ENCODE measurements at regions not wholly inside any gene's neighbourhood (a gene's known extent, or its start where the extent isn't known, plus 50 kb on each side); places are given as distances from the start of the nearest gene placed in this dataset.
A peak's percentile ranks its signal among the peaks of the same experiment; 100 is the strongest.

DNA sequence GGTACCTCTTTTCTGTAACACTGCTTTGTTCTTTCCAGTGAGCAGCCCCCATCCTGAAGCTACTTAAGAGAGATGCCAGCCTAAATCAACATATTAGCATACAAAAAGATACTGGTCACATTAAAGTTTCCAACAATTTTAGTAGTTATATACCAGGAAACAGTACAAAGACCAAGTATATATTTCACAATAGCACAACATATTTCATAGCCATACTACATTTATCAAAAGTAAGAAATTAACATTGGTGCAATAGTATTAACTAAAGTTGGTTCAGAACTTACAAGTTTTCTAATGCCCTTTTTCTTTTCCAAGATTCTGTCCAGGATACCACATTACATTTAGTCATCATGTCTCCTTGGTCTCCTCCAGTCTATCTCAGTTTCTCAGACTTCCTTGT, 641.0 kb upstream of the GJE1 start:
- no peaks in the 10 kb centered on the region for H3K4me1 ChIP-seq
- no peaks in the 10 kb centered on the region for H3K27me3 ChIP-seq

DNA sequence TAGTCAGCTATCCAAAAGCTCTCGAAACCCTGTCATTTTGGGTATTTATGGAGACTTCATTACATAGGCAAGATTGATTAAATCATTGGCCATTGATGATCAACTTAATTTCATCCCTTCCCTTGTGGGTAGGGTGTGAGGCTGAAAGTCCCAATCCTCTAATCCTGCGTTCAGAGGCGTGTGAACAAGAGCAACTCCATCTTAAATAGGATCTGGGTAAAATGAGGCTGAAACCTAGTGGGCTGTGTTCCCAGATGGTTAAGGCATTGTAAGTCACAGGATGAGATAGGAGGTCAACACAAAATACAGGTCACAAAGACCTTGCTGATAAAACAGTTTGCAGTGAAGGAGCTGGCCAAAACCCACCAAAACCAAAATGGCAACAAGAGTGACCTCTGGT, 641.7 kb upstream of the GJE1 start:
- Histone ChIP-seq H3K4me1 (no peaks in the 10 kb centered on the region), H3K4me3 (no peak overlapping the region)

More for the DNA sequence above, 641.0 kb upstream of the GJE1 start:
- H3K4me3 ChIP-seq, result no peak overlapping the region
- no peaks in the 10 kb centered on the region for H3K9me3 ChIP-seq (replicated peaks)
- H3K36me3 ChIP-seq, result no peaks in the 10 kb centered on the region
- DNase-seq, result no peak
- no peak overlapping the region for H3K27ac ChIP-seq

DNA sequence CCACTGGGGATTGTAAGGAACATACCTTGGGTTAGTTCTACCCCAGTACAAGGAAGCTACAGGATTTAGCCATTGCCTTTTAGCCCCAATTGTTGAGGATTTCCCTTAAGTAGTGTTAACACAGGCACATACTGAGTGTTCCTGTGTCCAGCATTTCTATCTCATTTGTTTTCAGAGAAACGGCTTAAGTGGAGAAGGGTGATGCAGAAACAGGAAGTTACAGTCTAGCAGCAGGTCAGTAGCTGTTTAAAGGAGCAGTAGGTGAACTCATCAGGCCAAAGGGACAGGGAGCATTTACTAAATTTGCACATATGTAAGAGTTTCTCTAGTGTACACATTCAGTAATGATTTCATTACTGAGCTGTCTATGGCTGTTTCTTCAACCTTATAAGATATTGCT, 644.2 kb upstream of the GJE1 start:
- no peak overlapping the region for H3K27ac ChIP-seq

More for the DNA sequence above, 641.7 kb upstream of the GJE1 start:
- Histone ChIP-seq H3K27ac (no peak overlapping the region), H3K9me3 (replicated peaks) (no peaks in the 10 kb centered on the region), H3K27me3 (no peaks in the 10 kb centered on the region), H3K36me3 (no peaks in the 10 kb centered on the region)
- no peak for DNase-seq

DNA sequence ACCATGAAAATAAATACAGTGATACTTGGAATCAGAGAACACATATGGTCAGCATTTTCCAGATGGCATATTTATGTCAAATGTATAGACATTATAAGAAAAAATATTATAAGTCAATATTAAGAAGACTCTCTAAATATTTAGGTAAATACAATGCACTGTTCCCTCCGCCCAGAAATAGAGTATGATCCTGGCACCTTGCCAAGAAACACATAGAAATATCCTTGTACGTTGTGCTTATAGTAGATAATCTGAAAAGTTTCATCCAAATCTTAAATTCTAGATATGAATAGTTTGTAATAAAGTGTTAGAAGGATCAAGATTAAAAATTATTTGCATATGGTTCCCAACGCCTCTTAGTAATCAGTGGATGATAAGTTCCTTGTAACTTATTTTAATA, 645.8 kb upstream of the GJE1 start:
- no peaks in the 10 kb centered on the region for H3K27me3 ChIP-seq
- no peak for DNase-seq
- H3K27ac ChIP-seq, result no peak overlapping the region
- H3K36me3 ChIP-seq, result no peaks in the 10 kb centered on the region
- H3K4me3 ChIP-seq, result no peak overlapping the region
- peaks cover 7% of the 10 kb centered on the region for H3K4me1 ChIP-seq
- no peaks in the 10 kb centered on the region for H3K9me3 ChIP-seq (replicated peaks)

More for the DNA sequence above, 644.2 kb upstream of the GJE1 start:
- Histone ChIP-seq H3K4me1 (peaks cover 2% of the 10 kb centered on the region), H3K9me3 (replicated peaks) (no peaks in the 10 kb centered on the region), H3K4me3 (no peak overlapping the region), H3K27me3 (no peaks in the 10 kb centered on the region), H3K36me3 (no peaks in the 10 kb centered on the region)
- DNase-seq, result no peak

DNA sequence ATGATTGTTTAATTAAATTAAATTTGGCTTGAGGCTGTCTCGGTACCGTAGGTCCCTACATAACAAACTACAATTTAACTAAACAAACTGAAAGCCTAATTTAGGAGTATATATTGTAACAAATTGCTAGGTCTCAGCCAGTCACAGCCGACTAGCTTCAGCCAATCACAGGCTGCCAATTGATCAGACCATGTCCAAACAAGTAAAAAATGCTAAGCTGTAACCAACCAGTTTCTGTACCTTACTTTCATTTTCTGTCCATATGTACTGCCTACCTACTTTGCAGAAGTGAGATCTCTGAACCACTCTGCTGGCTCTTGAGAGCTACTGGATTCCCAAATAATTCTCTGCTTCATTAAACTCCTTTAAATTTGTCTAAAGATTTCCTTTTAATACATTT, 648.0 kb upstream of the GJE1 start:
- Histone ChIP-seq H3K36me3 (no peaks in the 10 kb centered on the region), H3K27ac (no peak overlapping the region), H3K27me3 (no peaks in the 10 kb centered on the region), H3K9me3 (replicated peaks) (no peaks in the 10 kb centered on the region), H3K4me1 (peaks cover 7% of the 10 kb centered on the region), H3K4me3 (no peak overlapping the region)
- no peak for DNase-seq

DNA sequence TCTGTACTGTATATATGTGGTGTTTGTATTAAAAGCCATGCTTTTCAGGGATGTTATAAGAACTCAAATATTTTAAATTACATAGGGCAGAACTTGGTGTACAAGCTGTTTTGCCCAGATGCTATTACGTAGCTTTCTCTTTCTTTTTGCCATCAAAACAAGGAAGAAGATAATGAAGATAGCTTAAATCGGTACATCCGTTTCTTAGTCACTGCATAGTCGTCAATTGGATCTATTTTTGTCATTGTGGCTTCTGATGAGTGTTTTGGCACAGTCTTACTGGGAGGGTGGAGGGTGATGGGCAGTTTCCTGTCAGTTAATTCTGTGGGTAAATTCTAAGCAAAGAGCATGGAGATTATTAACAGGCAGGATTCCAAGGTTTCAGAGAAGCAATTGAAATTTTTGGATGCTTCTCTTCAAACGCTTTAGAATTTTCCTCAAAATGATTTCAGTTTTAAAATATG, 649.1 kb upstream of the GJE1 start:
- DNase-seq, result peak in 1 of 2 experiments; percentile 30
- no peak overlapping the region; the same call in 1 of the 2 replicates for H3K27ac ChIP-seq
- H3K4me1 ChIP-seq, result peaks cover 7% of the 10 kb centered on the region
- no peaks in the 10 kb centered on the region for H3K36me3 ChIP-seq
- no peaks in the 10 kb centered on the region for H3K27me3 ChIP-seq
- H3K9me3 ChIP-seq (replicated peaks), result no peaks in the 10 kb centered on the region
- H3K4me3 ChIP-seq, result peak overlapping the region; percentile 33

DNA sequence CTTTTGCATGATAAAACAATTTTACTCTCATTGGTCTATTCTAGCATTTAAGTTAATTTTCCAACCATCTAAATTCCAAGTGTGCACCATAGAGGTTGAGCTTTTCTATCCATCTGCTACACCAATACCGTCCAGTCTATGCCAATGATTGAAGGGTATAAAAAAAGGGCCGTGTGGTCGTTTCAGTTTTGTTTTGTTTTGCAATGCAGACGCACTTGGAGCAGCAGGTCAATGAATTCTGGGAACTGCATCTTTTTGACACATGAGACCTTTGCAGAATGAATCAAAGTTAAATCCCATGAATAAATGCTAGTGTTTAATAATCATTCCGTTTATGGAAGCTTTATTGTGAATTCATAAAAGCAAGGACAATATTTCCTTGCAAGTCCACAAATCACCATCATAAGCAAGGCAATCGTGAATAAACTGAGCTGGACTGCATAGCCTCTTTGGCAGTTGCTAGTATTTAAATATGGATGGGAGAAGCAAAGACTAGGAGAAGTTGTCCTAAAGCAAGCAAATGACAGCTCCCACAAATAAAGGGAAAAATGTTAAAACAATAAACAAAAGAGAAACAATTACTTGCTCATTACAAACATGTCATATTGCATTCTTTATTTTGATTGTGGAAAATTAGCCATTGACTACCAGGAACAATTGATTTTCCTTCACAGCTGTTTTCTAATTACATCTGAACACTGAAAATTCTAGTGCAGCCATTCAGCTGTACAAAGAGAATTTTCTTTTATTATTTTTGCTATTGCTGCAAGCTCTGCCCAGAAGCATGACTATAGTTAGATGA, 649.7 kb upstream of the GJE1 start:
- Histone ChIP-seq H3K27ac (no peak overlapping the region; the same call in 1 of the 2 replicates), H3K4me1 (peaks cover 7% of the 10 kb centered on the region)
- no peak for DNase-seq

DNA sequence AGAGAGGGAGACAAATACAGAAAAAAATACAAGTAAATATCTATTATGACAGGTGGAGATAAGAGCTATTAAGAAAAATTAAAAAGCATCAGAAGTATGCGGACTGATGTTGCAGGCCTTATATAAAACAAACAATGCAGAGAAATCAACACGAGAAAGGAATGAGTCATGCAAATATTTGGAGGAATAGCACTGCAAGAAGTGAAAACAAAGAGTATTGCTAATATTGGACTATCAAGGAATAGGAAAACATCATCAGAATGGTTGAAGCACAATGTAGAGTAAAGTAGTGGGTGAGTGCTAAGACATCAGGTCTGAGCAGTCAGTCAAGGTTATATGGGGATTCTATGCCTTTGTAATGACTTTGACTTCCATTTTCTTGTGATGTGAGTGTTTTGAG, 657.5 kb upstream of the GJE1 start:
- H3K4me3 ChIP-seq, result no peak overlapping the region
- H3K4me1 ChIP-seq, result no peaks in the 10 kb centered on the region
- no peaks in the 10 kb centered on the region for H3K9me3 ChIP-seq (replicated peaks)
- no peak overlapping the region for H3K27ac ChIP-seq
- DNase-seq, result no peak
- H3K27me3 ChIP-seq, result no peaks in the 10 kb centered on the region
- H3K36me3 ChIP-seq, result no peaks in the 10 kb centered on the region

More for the DNA sequence above, 649.7 kb upstream of the GJE1 start:
- Histone ChIP-seq H3K9me3 (replicated peaks) (no peaks in the 10 kb centered on the region), H3K4me3 (peak overlapping the region; percentile 33), H3K36me3 (no peaks in the 10 kb centered on the region), H3K27me3 (no peaks in the 10 kb centered on the region)

DNA sequence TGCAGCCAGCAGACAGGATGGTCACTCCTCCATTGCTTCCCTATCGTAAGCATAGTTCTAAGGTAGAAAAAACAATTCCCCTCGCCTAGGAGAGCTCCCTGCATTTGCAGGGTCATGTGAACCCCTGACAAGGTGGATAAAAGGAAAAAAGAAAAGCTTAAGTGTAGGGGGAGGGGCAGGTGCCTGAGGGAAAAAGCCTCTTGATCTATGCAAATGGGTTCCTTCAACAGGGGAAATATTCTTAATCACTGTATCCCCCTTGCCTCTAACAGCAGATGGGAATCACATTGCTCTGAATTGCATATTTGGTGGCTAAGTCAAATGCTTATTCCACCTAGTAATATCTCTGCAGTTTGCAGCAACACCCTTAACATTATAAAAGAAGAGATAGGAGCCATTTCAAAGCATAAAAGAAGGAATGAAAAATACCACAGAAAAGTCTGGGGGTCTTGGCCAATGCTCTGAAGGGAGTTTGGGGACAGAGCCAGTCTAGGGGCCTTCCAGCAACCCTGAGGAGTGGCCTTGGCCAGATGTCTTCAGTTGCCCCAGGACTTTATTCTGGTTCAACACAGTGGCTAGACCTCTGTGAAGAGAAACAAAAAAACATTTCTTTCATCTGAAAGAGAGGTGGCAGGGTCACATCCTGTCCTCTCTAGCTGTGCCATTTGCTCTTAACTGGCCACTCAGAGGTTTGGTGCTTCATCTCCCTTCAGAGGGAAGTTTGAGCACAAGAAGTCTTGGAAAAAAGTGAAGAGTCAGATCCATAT, 660.4 kb upstream of the GJE1 start:
- H3K36me3 ChIP-seq, result no peaks in the 10 kb centered on the region
- no peak overlapping the region for H3K4me3 ChIP-seq
- no peak overlapping the region for H3K27ac ChIP-seq
- no peaks in the 10 kb centered on the region for H3K27me3 ChIP-seq
- no peaks in the 10 kb centered on the region for H3K9me3 ChIP-seq (replicated peaks)
- 0 out of 2 replicates have a peak, but pooled peaks cover 2% of the 10 kb centered on the region for H3K4me1 ChIP-seq
- DNase-seq, result no peak

DNA sequence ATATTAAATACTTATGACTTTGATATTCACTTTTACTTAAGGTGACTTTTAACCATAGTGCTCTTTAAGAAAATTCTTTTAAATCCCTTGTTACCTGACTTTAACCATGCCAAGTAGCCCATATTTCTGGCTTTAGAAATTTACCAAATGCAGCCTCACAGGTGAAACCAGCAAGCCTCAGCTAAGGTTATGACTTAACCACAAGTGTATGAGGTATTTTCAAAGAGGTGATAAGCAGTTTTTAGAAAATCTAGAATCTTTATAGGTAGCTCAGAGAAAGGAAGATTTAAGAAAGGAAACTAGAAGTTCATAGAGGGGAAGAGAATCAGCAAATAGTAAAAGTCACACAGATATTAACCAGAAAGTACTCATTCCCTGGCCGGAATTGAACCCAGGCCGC, 661.9 kb upstream of the GJE1 start:
- Histone ChIP-seq H3K9me3 (replicated peaks) (no peaks in the 10 kb centered on the region), H3K36me3 (no peaks in the 10 kb centered on the region), H3K4me3 (no peak overlapping the region), H3K4me1 (0 out of 2 replicates have a peak, but pooled peaks cover 2% of the 10 kb centered on the region), H3K27me3 (no peaks in the 10 kb centered on the region), H3K27ac (no peak overlapping the region)
- no peak for DNase-seq

DNA sequence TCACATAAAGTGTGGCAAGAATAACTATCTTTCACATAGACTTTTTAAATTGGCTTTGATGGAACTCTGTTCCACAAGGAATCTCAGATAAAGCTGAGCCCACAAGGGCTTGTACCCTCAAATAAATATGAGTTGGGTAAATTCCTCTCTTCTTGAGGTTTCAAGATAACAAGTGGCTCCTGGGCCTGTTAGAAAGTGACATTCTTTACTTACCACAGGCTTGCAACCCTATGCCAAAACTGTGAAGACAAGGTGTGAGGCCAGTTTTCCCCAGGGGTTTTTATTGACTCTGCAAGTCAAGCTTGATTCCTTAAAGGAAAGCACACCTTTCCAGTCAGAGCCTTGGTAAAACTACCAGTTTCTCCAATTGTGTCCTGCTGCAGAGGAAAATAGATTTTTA, 664.8 kb upstream of the GJE1 start:
- Histone ChIP-seq H3K27ac (no peak overlapping the region), H3K36me3 (no peaks in the 10 kb centered on the region), H3K9me3 (replicated peaks) (no peaks in the 10 kb centered on the region), H3K27me3 (no peaks in the 10 kb centered on the region), H3K4me3 (no peak overlapping the region), H3K4me1 (peaks cover 5% of the 10 kb centered on the region; the same call in 1 of the 2 replicates)
- DNase-seq, result peak in 1 of 2 experiments; percentile 23

DNA sequence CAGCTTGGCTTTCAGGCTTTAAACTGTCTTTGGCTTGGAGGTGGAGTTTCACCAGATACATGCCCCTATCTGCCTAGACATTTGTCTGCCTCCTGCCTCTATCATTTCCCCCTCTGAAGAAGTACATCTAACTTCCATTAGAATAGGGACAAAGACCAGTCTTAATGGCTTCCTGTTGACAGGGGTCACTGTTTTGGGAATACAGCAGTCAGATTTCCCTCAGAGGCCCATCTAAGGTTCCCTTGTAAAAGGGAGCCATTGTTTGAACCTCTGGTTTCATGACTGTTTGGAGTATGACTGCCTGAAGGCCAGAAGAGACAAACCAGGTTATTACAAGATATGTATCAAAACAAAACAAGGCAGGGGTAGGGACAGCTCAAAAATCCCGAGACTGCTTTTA, 665.7 kb upstream of the GJE1 start:
- no peak overlapping the region for H3K4me3 ChIP-seq
- H3K27me3 ChIP-seq, result no peaks in the 10 kb centered on the region
- H3K4me1 ChIP-seq, result peaks cover 5% of the 10 kb centered on the region; the same call in 1 of the 2 replicates
- H3K9me3 ChIP-seq (replicated peaks), result no peaks in the 10 kb centered on the region
- DNase-seq, result no peak
- H3K27ac ChIP-seq, result no peak overlapping the region
- no peaks in the 10 kb centered on the region for H3K36me3 ChIP-seq

DNA sequence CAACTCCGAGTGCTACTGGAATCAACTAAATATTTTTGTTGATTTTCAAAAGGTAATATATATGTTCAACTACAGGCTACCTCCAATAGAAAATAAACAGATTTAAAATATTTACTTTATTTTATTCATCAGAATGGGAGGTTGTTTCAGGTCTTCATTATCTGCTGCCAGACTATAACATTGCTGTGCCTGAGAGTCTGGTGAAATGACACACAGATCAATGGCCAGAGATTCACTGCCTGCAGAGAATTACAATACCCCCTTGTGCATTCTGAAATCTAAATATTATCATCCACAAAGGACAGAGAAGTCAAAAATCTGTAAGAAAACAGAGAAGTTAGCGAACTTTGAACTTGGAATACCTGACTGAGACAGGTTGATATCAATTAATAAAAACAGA, 667.8 kb upstream of the GJE1 start:
- DNase-seq, result no peak
- Histone ChIP-seq H3K9me3 (replicated peaks) (no peaks in the 10 kb centered on the region), H3K27ac (no peak overlapping the region)

DNA sequence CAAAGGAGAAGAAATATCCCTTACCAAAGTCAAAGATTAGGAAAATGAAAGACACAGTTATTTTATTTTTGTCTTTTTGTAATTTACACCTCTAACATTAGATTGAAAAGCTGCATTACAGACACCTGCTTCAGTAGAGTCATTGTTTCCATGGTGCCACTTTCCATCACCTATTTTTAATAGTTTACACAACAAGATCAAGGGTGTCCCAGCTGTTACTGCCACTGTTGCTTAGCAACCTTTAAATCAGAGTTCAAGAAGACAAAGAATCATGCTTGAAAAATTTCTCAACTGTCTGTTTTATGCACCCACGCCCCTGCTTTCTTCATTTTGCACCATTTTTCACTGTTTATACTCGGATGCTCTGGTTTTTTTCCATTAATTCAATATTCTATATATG, 668.2 kb upstream of the GJE1 start:
- Histone ChIP-seq H3K36me3 (no peaks in the 10 kb centered on the region), H3K27ac (no peak overlapping the region), H3K4me1 (peaks cover 5% of the 10 kb centered on the region; the same call in 1 of the 2 replicates), H3K9me3 (replicated peaks) (no peaks in the 10 kb centered on the region), H3K4me3 (no peak overlapping the region), H3K27me3 (no peaks in the 10 kb centered on the region)
- peak in 1 of 2 experiments; percentile 15 for DNase-seq

More for the DNA sequence above, 667.8 kb upstream of the GJE1 start:
- no peak overlapping the region for H3K4me3 ChIP-seq
- peaks cover 5% of the 10 kb centered on the region; the same call in 1 of the 2 replicates for H3K4me1 ChIP-seq
- no peaks in the 10 kb centered on the region for H3K27me3 ChIP-seq
- no peaks in the 10 kb centered on the region for H3K36me3 ChIP-seq

All from SJCRH30 (cell line).